Activated T-helper 1 cell treated with anti-CD3 and anti-CD28 coated beads, Interleukin-12 subunit alpha, Interleukin-12 subunit beta, Interleukin-2, Interleukin-4 antibody, amounts not matched to agents 30 ng/mL and 10 ng/mL and 1 ng/mL, durations not matched to agents 14 hours and 24 hours and 36 hours (primary cell): ENCODE measurements at regions not wholly inside any gene's neighbourhood (a gene's known extent, or its start where the extent isn't known, plus 50 kb on each side); places are given as distances from the start of the nearest gene placed in this dataset.

ENCODE experiments used
- DNase-seq: peaks from one replicate; pipeline ENCODE4 v3.0.0; 2021; ENCODE audit warnings: low spot score
- H3K27ac Mint-ChIP-seq: one replicate; pipeline ENCODE4 v1.8.0; 2021; ENCODE audit warnings: mild to moderate bottlenecking, mixed read lengths
- H3K27me3 Mint-ChIP-seq: one replicate; pipeline ENCODE4 v1.8.0; 2022; ENCODE audit warnings: mild to moderate bottlenecking, moderate library complexity, mixed read lengths; ENCODE audit not compliant: insufficient read depth
- H3K36me3 Mint-ChIP-seq: one replicate; pipeline ENCODE4 v1.8.0; 2021; ENCODE audit warnings: low read depth, mixed read lengths
- H3K4me1 Mint-ChIP-seq: one replicate; pipeline ENCODE4 v1.8.0; 2021; ENCODE audit warnings: low read depth, mixed read lengths
- H3K4me3 Mint-ChIP-seq: one replicate; pipeline ENCODE4 v1.8.0; 2021; ENCODE audit warnings: mild to moderate bottlenecking, moderate library complexity, mixed read lengths
- H3K9me3 Mint-ChIP-seq: one replicate; pipeline ENCODE4 v1.8.0; 2021; ENCODE audit warnings: mixed read lengths
- intact Hi-C: fragments of 100-400 bp; cut with micrococcal nuclease; formaldehyde crosslinking; loops from one replicate; pipeline ENCODE4 v1.15.1; 2024

DNA sequence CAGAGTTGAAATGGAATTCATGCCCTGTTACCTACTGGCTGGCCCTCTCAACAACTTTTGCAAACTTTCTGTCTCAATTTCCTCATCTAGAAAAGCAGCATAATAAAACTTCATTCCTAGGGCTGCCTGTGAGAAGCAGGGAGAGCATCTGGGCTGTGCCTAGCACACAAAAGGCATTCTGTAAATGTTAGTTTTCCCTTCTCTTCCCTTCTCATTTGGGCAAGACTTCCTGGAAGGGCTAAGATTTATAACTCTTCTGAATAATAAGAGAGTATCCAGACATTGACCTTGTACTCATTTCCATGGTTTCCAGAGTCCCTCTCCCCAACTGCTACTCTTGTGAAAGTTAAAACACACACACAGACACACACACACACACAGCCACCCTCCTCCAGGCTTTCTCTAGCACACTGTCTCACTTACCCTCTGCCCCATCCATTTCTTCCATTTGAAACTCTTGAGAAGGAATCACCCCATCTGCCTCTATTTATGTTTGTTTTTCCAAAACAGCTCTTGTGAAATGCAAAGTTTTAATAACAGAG is 302.1 kb downstream of the SMAD2 start:
- intact Hi-C loops = no loop called here
- Mint-ChIP-seq H3K4me1 (no peaks in the 10 kb centered on the region), H3K9me3 (no peaks in the 10 kb centered on the region), H3K4me3 (no peak overlapping the region), H3K36me3 (no peaks in the 10 kb centered on the region), H3K27ac (no peak overlapping the region), H3K27me3 (peaks cover 11% of the 10 kb centered on the region)
- no peak for DNase-seq

DNA sequence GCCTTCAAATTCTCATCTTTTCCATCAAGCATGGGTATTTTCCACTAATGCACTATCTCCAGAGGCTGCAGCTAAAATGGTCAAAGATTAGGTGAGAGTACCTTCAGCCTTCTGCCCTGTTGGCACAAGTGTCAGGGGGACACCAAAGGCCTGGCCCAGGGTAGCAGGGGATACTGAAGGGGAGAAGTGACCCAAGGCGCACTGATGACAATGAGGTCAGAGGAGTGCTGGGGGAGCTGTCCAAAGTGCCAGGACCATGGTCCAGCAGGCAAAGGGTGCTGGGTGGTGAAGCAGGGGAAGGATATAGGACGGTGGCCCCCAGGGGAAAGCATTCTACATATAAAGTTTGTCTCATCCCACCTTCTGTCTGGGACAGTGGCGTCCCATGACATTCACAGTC is 303.4 kb downstream of the SMAD2 start:
- Mint-ChIP-seq H3K4me3 (no peak overlapping the region), H3K4me1 (no peaks in the 10 kb centered on the region), H3K27me3 (peaks cover 11% of the 10 kb centered on the region), H3K36me3 (no peaks in the 10 kb centered on the region), H3K27ac (no peak overlapping the region), H3K9me3 (no peaks in the 10 kb centered on the region)
- DNase-seq = no peak
- intact Hi-C loops = no loop called here

DNA sequence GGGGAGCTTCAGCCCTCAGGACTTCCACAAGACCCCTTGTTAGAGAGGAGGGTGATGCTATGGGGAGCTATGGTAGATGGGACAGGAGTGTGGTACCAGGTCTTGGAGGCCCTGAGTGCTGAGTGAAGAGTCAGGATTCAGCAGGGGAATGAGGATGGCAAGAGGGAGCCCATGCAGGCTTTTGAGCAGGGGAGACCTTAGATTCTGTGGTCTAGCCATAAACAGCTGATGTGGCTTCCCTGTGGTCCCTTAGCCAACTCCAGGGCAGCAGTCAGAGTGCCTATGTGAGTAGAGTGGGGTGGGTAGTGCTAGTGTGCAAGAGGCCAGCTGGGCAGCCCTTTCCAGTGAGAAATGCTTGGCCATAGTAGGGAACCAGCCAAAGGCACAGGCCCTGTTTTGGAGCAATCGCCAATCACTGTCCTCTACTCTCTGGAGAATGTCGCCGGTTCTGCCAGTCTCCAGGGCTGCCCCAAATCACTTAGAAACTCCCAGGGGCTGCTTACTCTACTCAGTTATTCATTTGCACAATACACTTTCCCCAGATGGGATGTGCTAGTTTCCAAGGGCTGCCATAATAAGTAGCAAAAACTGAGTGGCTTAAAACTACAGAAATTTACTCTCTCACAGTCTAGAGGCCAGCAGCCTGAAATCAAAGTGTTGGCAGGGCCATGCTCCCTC is 310.5 kb downstream of the SMAD2 start:
- no peak overlapping the region for H3K4me3 Mint-ChIP-seq
- no peak for DNase-seq
- H3K9me3 Mint-ChIP-seq = no peaks in the 10 kb centered on the region
- H3K27me3 Mint-ChIP-seq = no peaks in the 10 kb centered on the region
- no peaks in the 10 kb centered on the region for H3K4me1 Mint-ChIP-seq
- no peak overlapping the region for H3K27ac Mint-ChIP-seq
- intact Hi-C loops = no loop called here
- no peaks in the 10 kb centered on the region for H3K36me3 Mint-ChIP-seq

DNA sequence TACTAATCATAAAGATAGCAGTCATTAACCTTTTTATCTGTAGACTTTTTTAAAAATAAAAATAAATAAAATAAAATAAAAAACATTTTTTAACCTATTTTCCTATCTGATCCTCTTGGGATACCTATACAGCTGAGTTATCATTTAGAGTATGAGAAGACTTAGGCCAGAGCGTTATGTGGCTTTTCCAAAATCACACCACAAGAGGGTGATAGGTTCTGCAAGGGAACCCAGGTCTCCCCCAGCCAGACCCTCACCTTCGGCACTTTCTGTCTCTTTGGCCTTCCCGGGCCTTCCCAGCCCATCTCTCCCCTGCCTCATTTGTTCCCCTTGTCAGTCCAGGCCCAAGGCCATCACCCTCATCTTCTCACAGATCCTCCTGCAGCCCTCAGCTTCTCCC is 311.7 kb downstream of the SMAD2 start:
- no peaks in the 10 kb centered on the region for H3K36me3 Mint-ChIP-seq
- H3K4me3 Mint-ChIP-seq = no peak overlapping the region
- H3K27me3 Mint-ChIP-seq = no peaks in the 10 kb centered on the region
- no peaks in the 10 kb centered on the region for H3K9me3 Mint-ChIP-seq
- DNase-seq = no peak
- no peaks in the 10 kb centered on the region for H3K4me1 Mint-ChIP-seq
- no peak overlapping the region for H3K27ac Mint-ChIP-seq
- intact Hi-C loops = no loop called here

DNA sequence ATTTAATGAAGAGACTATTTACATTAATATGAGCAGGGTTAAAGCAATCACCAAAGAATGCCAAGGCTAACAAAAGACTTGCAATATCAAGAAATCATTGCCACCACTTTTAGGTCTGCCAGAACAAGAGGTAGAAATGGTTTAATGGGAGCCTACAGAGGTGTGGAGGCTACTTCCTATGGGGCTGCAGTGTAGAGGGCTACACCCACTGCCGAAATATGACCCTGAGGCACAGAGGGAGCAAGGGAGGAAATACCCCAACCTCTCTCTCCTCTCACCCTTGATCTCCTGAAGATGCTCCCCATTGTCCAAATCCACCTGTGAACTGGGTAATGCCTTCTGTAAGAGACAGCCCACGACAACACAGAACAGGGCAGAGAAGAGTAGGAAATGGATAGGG is 315.4 kb downstream of the SMAD2 start:
- Mint-ChIP-seq H3K4me1 (no peaks in the 10 kb centered on the region), H3K4me3 (no peak overlapping the region), H3K27ac (no peak overlapping the region), H3K27me3 (no peaks in the 10 kb centered on the region), H3K9me3 (no peaks in the 10 kb centered on the region), H3K36me3 (no peaks in the 10 kb centered on the region)
- DNase-seq = no peak
- intact Hi-C loops = no loop called here

DNA sequence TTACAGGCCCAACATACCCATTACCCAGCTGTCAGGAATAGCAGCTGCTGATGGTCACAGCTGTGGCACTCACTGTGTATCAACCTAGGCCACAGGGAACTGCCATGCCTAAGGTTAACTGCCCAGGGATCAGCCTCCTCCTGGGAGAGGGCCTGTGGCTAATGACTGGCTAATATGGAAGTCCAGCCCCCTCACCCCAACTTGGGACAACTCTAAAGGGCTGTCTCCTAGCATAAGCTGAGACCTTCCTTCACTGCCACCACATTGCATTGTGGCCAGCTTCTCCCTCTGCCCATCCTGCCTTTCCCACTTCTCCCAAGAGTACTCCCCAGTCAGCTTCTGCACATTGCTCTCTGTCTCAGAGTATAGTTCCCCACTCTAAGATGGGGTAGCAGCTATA is 316.5 kb downstream of the SMAD2 start:
- Mint-ChIP-seq H3K36me3 (no peaks in the 10 kb centered on the region), H3K4me1 (no peaks in the 10 kb centered on the region), H3K9me3 (no peaks in the 10 kb centered on the region), H3K4me3 (no peak overlapping the region), H3K27me3 (no peaks in the 10 kb centered on the region), H3K27ac (no peak overlapping the region)
- intact Hi-C loops = no loop called here
- no peak for DNase-seq

DNA sequence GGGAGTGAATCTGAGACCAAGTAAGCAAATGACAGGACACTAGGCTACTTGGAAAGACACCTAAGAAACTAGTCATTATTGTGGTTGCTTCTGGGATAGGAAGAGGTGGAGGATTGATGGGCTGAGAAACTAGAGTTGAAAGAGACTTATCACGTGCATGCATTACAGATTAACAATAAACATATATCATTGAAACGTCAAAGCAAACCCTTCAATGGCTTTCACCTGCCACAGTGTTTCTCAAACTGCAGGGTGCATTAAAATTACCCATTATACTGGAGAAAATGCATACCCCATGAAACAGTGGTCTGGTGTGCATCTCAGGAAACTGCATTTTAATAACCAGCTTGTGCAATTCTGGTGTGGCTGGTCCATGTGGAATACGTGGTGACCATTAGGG is 318.8 kb downstream of the SMAD2 start:
- Mint-ChIP-seq H3K9me3 (no peaks in the 10 kb centered on the region), H3K4me1 (no peaks in the 10 kb centered on the region), H3K27ac (no peak overlapping the region), H3K4me3 (no peak overlapping the region), H3K36me3 (no peaks in the 10 kb centered on the region), H3K27me3 (no peaks in the 10 kb centered on the region)
- intact Hi-C loops = no loop called here
- no peak for DNase-seq

DNA sequence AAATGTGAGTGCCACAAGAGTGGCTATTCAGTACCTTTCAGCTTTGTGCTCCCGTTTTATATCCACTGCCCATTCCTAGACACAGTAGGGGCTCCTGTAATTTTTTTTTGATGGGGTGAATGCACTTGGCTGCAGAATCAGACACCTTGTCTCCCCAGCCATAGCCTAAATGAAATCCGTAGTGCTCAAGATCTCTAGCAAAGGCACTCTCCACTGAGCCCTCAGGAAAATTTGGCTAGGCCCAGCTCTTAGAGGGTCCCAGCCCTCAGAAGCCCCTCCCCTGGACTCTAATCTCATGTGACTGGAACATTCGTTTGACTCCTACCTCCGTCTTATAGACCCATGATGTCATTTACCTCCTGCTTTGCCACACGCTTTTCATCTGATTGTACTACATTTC is 323.9 kb downstream of the SMAD2 start:
- Mint-ChIP-seq H3K36me3 (no peaks in the 10 kb centered on the region), H3K9me3 (no peaks in the 10 kb centered on the region), H3K27ac (no peak overlapping the region), H3K4me3 (no peak overlapping the region), H3K27me3 (no peaks in the 10 kb centered on the region), H3K4me1 (no peaks in the 10 kb centered on the region)
- no peak for DNase-seq
- intact Hi-C loops = no loop called here

DNA sequence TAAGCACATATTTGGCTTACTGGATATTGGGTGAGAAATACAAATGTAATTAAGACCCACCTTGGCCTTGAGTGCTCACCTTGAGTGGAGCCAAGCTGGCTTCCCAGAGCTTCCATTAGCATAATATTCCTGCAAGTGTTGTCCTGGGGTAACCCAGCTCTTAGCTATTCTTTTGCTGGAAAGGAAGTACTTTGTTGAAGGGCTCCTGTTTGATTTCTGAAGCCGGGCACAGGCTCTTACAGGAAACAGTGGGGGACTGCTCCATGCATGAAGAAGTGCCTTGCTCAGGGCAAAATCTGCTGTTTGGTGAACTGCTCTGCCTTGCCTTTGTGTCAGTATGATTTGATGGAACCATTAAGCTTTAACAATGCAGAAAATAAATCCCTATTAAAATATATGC is 325.4 kb downstream of the SMAD2 start:
- no peaks in the 10 kb centered on the region for H3K36me3 Mint-ChIP-seq
- intact Hi-C loops = no loop called here
- H3K27me3 Mint-ChIP-seq = no peaks in the 10 kb centered on the region
- H3K4me1 Mint-ChIP-seq = no peaks in the 10 kb centered on the region
- no peak for DNase-seq
- no peak overlapping the region for H3K27ac Mint-ChIP-seq
- H3K9me3 Mint-ChIP-seq = no peaks in the 10 kb centered on the region
- no peak overlapping the region for H3K4me3 Mint-ChIP-seq

DNA sequence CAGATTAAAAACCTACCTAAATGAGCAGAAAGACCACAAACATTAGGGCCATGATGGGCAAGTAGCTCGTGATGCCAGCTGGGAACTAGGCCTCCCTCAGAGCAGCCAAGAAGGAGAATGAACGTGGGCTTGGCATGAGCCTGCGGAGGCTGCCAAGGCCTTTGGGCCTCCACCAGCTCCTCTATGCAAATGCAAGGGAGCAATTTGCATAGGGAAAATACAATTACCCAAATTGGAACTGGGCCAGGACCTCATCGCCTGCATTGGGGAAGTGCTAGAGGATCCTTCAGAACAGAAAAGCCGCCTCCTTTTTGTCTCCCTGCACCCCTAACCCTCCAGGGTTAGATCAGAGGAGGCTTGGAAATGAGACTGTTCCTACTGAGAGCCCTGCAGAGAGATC is 326.4 kb downstream of the SMAD2 start:
- H3K4me1 Mint-ChIP-seq = no peaks in the 10 kb centered on the region
- H3K36me3 Mint-ChIP-seq = no peaks in the 10 kb centered on the region
- no peak overlapping the region for H3K4me3 Mint-ChIP-seq
- no peaks in the 10 kb centered on the region for H3K9me3 Mint-ChIP-seq
- no peak for DNase-seq
- no peaks in the 10 kb centered on the region for H3K27me3 Mint-ChIP-seq
- H3K27ac Mint-ChIP-seq = no peak overlapping the region
- intact Hi-C loops = no loop called here

DNA sequence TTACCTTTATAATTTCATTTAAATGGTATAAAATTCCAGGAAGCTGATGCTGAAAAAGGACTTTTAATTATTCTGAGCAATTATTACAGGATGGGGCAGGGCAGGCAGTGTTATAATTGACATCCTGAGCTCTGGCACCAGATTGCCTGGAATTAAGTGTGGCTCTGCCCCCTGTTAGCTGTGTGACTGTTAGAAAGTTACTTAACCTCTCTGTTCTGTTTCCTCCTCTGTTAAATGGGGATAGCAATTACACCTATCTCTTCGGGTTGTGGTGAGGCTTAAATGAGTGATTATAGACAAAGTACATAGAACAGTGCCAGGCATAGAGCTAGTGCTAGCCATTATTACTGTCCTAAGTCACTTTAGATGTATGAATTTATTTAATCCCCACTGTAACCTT is 327.3 kb downstream of the SMAD2 start:
- H3K4me3 Mint-ChIP-seq = no peak overlapping the region
- no peaks in the 10 kb centered on the region for H3K27me3 Mint-ChIP-seq
- H3K27ac Mint-ChIP-seq = no peak overlapping the region
- H3K4me1 Mint-ChIP-seq = no peaks in the 10 kb centered on the region
- no peaks in the 10 kb centered on the region for H3K9me3 Mint-ChIP-seq
- no peaks in the 10 kb centered on the region for H3K36me3 Mint-ChIP-seq
- DNase-seq = no peak
- intact Hi-C loops = no loop called here

DNA sequence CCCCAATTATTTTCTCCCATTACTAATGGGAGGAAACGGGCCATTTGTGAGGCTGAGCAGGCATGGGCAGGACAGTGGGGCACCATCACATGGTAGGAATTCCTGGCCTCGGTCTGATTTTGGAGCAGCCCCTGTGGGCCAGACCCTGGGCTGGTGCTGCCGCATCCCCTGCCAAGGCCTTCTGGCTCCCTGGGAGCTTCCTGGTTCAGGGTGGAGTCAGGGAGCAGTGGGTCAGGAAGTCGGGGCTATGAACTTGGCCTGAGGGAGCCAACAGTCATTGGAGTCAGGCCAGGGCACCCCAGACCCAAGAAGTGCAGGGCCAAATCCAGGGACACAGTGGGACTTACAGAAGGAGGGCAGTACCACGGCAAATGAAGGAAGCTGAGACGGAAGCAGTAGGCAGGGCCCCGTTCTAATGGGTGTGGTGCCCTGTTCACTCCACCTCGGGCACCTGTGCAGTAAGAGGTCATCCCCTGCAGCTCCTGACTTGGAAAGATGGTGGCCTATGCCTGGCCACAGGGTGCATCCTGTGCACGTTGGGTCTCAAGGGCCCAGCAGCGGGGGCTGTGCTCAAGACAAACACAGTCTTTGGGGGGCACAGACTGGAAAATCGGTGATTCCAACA is 328.1 kb downstream of the SMAD2 start:
- H3K36me3 Mint-ChIP-seq = no peaks in the 10 kb centered on the region
- H3K27ac Mint-ChIP-seq = no peak overlapping the region
- H3K4me3 Mint-ChIP-seq = no peak overlapping the region
- H3K9me3 Mint-ChIP-seq = no peaks in the 10 kb centered on the region
- DNase-seq = no peak
- no peaks in the 10 kb centered on the region for H3K27me3 Mint-ChIP-seq
- no peaks in the 10 kb centered on the region for H3K4me1 Mint-ChIP-seq
- intact Hi-C loops = no loop called here

DNA sequence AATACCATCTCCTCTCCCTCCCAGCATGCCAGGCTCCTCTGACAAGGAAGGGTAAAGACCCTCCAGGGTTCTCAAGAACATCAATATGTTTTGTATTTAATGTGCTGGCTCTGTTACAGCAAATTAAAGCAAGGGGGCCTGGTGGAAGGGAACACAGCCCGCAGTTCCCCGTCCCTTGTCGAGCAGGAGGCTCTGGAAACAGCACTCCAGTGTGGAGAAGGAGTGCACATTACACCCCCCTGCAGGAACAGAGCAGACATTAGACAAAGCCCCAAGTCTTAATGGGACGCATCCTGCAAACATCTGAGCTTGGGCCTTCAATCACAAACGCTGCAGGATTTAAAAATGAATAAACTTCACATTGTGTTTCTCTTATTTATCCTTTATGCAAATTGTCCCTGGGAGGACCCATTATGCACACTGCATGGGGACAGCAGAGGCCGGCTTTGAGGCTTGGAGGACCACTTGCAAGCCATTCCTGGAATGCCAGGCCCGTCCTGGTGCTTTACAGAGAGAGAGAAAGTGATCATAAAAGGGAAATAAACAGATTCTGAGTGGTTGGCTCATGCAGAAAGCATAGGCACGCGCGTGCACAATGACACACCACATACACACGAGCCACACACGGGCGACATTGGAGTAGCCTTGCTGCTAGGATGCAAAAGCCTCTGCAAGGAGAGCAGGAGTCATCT is 328.7 kb downstream of the SMAD2 start:
- intact Hi-C loops = no loop called here

More for the DNA sequence above, 328.7 kb downstream of the SMAD2 start:
- no peaks in the 10 kb centered on the region for H3K4me1 Mint-ChIP-seq
- DNase-seq = no peak
- H3K4me3 Mint-ChIP-seq = no peak overlapping the region
- H3K36me3 Mint-ChIP-seq = no peaks in the 10 kb centered on the region
- H3K27ac Mint-ChIP-seq = no peak overlapping the region
- H3K9me3 Mint-ChIP-seq = no peaks in the 10 kb centered on the region
- no peaks in the 10 kb centered on the region for H3K27me3 Mint-ChIP-seq
